ENCODE measurements at regions not wholly inside any gene's neighbourhood (a gene's known extent, or its start where the extent isn't known, plus 50 kb on each side); places are given as distances from the start of the nearest gene placed in this dataset.

DNA sequence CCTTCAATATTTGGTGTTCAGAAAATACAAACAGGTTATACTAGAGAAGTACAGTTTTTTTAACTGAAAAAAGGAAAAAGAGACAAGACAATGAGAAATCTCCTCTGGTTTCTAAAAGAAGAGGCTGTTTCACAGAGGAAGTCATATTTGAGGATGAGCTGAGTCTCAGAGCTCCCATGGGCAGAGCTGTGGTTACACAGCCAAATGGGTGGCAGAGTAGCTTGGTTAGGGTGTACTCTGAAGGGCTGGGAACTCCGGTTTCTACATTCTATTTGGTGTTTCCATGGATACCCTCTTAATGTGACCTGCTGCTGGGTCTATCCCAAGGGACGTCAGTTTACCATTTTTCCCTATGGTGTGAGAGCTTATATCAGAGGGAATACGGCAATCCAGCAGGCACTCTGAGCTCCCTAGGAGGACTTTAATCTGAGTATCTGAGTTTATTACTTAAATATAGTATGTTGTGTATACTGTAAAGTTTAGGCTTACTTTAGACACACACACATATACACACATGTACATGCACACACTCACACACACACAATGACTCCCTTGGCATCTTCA, 74.2 kb downstream of the CYRIA start:
- peaks cover 3% of the 10 kb centered on the region for H3K4me1 ChIP-seq (ENCODE audit: insufficient read depth, low read length)
- Mint-ChIP-seq H3K27me3 (ENCODE audit: low read depth) (no peaks in the 10 kb centered on the region), H3K36me3 (ENCODE audit: insufficient read depth in 1 of 3, low read depth in 3 of 3) (no peaks in the 10 kb centered on the region; a peak in 2 of 7 replicates), H3K4me3 (no peak overlapping the region), H3K4me1 (peaks cover 21 to 22% of the 10 kb centered on the region in 2 experiments), H3K27ac (peak overlapping the region in 1 of 3 experiments; percentile 34; a peak in 1 of 7 replicates), H3K9me3 (no peaks in the 10 kb centered on the region; a peak in 1 of 5 replicates)
- no peak overlapping the region for H2AFZ ChIP-seq (ENCODE audit: low read length)
- no peak overlapping the region for H2BK20ac ChIP-seq (ENCODE audit: low read depth, low read length, poor library complexity, severe bottlenecking)
- H2BK12ac ChIP-seq (ENCODE audit: insufficient read length, low read depth, low read length): no peak overlapping the region
- H3K18ac ChIP-seq (ENCODE audit: insufficient read length, low read depth, low read length): no peak overlapping the region
- no peak overlapping the region for H2AK5ac ChIP-seq (ENCODE audit: insufficient read length, low read length)
- no peak overlapping the region for H2BK5ac ChIP-seq (ENCODE audit: insufficient read length, low read length)
- H4K20me1 ChIP-seq (ENCODE audit: control insufficient read depth, insufficient read depth, insufficient read length): no peaks in the 10 kb centered on the region
- no peak for DNase-seq
- no peak overlapping the region for H2BK15ac ChIP-seq (ENCODE audit: low read depth, low read length)
- no peak overlapping the region for H3T11ph ChIP-seq (ENCODE audit: low read length)
- H3K27ac ChIP-seq (ENCODE audit: insufficient read length, low read depth, low read length): no peak overlapping the region
- no peak overlapping the region for H3K4me2 ChIP-seq (ENCODE audit: insufficient read depth, insufficient read length, low read length)
- no peak overlapping the region for H2BK120ac ChIP-seq (ENCODE audit: low read depth, low read length, poor library complexity, severe bottlenecking)
- TF ChIP-seq CTCF (conservative IDR thresholded peaks at IDR 0.05): no peak
- no peaks in the 10 kb centered on the region for H3K9me3 ChIP-seq (ENCODE audit: control insufficient read depth, low read depth, low read length)
- no peak overlapping the region for H4K8ac ChIP-seq (replicated peaks; ENCODE audit: insufficient read length, low read depth, low read length)
- no peak overlapping the region for H3K56ac ChIP-seq (ENCODE audit: insufficient read length, low read depth, low read length)
- no peaks in the 10 kb centered on the region for H3K27me3 ChIP-seq (ENCODE audit: insufficient read depth, low read length)
- no peaks in the 10 kb centered on the region for H3K79me1 ChIP-seq (ENCODE audit: insufficient read depth, low read depth, low read length, poor library complexity, severe bottlenecking)
- H4K5ac ChIP-seq (ENCODE audit: insufficient read length, low read depth, low read length): no peak overlapping the region
- H3K14ac ChIP-seq (ENCODE audit: insufficient read depth, low read length): no peak overlapping the region
- WGBS (ENCODE audit: extremely low coverage, insufficient read length, low lambda C conversion rate): no CpG with 5 or more reads among the region's 3 CpGs
- H3K23ac ChIP-seq (ENCODE audit: insufficient read length, low read depth, low read length): no peak overlapping the region
- H3K9ac ChIP-seq (ENCODE audit: extremely low read depth, insufficient read length, low read length): no peak overlapping the region
- H3K79me2 ChIP-seq (ENCODE audit: insufficient read depth, low read length): no peaks in the 10 kb centered on the region
- H4K91ac ChIP-seq (ENCODE audit: insufficient read length, low read depth, low read length): no peak overlapping the region
- no peak overlapping the region for H3K4ac ChIP-seq (ENCODE audit: low read depth, low read length)
- no peaks in the 10 kb centered on the region for H3K23me2 ChIP-seq (ENCODE audit: insufficient read length, low read depth, low read length, poor library complexity, severe bottlenecking)

Measured in H9 (cell line).